Esophagus squamous epithelium (tissue), 4 donors: ENCODE measurements at regions not wholly inside any gene's neighbourhood (a gene's known extent, or its start where the extent isn't known, plus 50 kb on each side); places are given as distances from the start of the nearest gene placed in this dataset.

Source experiments
- CTCF ChIP-seq, 6 experiments: fragments of 450-650 bp in 4 of 6; fragments of 200-600 bp in 2 of 6; sonication (generic) in 2 of 6; IDR thresholded peaks; one replicate each; pipeline ENCODE4 v1.5.1; 2016 to 2019; ENCODE audit warnings: antibody characterized with exemption in 6 of 6, mild to moderate bottlenecking in 4 of 6, moderate library complexity in 4 of 6
- POLR2A ChIP-seq, 4 donors: fragments of 450-650 bp; IDR thresholded peaks; one replicate each; pipeline ENCODE4 v1.6.1; 2017; ENCODE audit warnings: antibody characterized with exemption in 4 of 4, mild to moderate bottlenecking in 4 of 4, moderate library complexity in 3 of 4

- TF ChIP-seq CTCF (IDR thresholded peaks at IDR 0.05): no peak
- no peak for TF ChIP-seq POLR2A (IDR thresholded peaks at IDR 0.05)
Measured at GRCh38 chr16:26816266-26816665, 250.5 kb upstream of the C16orf82 start.
